ENCODE measurements at regions not wholly inside any gene's neighbourhood (a gene's known extent, or its start where the extent isn't known, plus 50 kb on each side); places are given as distances from the start of the nearest gene placed in this dataset.

DNA sequence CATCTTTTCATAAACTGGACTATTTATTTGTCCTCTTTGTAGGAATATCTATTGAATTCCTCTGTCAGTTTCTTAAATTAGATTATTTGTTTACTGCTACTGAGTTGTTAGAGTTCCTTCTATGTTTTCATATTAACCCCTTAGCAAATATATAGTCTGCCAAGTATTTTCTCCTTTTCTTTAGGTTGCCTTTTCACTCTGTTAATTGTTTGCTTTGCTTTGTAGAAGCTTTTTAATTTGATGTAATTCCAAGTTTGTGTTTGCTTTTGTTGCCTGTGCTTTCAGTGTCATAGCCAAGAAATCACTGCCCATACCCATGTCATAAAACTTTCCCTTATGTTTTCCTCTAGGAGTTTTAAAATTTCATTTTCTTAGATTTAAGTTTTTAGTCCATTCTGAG lies 256.2 kb upstream of the SEMA3A start:
- Histone ChIP-seq H3K27me3 (ENCODE audit: control insufficient read depth, insufficient read depth, low read length) (no peaks in the 10 kb centered on the region), H3K4me3 (ENCODE audit: low read depth, low read length) (no peak overlapping the region), H3K36me3 (ENCODE audit: control insufficient read depth, insufficient read depth, low read length) (no peaks in the 10 kb centered on the region)
- DNase-seq (ENCODE audit: low read depth) (no peak), FAIRE-seq (no peak)
- TF ChIP-seq, protein P1, sequence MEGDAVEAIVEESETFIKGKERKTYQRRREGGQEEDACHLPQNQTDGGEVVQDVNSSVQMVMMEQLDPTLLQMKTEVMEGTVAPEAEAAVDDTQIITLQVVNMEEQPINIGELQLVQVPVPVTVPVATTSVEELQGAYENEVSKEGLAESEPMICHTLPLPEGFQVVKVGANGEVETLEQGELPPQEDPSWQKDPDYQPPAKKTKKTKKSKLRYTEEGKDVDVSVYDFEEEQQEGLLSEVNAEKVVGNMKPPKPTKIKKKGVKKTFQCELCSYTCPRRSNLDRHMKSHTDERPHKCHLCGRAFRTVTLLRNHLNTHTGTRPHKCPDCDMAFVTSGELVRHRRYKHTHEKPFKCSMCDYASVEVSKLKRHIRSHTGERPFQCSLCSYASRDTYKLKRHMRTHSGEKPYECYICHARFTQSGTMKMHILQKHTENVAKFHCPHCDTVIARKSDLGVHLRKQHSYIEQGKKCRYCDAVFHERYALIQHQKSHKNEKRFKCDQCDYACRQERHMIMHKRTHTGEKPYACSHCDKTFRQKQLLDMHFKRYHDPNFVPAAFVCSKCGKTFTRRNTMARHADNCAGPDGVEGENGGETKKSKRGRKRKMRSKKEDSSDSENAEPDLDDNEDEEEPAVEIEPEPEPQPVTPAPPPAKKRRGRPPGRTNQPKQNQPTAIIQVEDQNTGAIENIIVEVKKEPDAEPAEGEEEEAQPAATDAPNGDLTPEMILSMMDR (IDR thresholded peaks at IDR 0.05; ENCODE audit: insufficient read depth, low read length, severe bottlenecking), result no peak

DNA sequence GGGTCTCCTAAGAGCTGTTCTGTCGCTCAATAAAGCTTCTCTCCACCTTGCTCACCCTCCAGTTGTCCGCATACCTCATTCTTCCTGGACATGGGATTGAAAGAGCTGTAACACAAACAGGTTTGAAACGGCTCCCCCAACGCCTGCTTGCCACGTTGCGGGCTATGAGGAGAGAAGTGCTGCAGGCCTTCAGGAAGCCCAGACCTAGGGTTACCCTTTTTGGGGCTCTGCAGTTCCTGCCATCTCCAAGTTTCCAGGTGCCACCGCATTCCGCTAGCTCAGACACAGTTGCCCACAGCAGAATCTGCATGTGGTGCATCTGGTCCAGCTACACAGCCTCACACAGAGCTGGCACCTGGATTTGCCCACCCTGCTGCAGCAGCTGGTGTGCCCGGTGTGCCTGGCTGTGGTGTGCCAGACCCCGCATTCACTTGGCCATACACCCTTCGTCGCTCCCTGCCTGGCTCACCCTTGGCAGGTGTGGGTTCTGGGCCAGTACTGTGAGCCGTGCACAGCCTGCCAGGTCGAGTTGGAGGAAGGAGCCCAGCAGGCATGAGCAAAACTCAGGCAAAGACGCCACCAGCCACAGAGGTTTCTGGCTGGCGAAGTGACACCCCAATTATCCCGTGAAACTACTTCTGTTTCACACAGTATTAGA lies 253.2 kb upstream of the SEMA3A start:
- no peaks in the 10 kb centered on the region for H3K27me3 ChIP-seq (ENCODE audit: control insufficient read depth, insufficient read depth, low read length)
- FAIRE-seq, result no peak
- H3K4me3 ChIP-seq (ENCODE audit: low read depth, low read length), result no peak overlapping the region
- DNase-seq (ENCODE audit: low read depth), result no peak
- TF ChIP-seq, protein P1 (IDR thresholded peaks at IDR 0.05; ENCODE audit: insufficient read depth, low read length, severe bottlenecking), result no peak
- H3K36me3 ChIP-seq (ENCODE audit: control insufficient read depth, insufficient read depth, low read length), result no peaks in the 10 kb centered on the region

DNA sequence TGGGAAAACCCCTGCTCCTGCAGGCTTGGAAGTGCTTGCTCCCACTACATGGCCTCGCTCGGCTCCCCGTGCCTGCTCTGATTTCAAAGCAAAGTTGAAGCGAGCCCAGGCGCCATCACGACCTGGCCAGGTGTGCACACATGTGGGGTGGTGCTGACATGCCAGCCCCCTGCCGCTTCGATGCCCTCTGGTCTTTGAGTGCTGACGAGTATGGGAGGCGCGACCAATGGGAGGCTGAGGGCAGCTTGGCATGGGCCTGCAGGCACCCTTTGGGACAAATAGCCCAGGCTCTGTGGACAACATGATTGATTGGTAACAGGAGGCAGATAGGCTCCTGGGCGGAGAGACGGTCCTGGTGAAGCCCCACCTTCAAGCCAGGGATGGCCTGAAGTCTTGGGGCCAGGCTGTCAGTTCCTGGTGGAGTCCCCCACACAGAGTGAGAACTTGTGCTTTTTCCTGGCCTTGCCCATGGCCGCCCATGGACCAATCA lies 252.4 kb upstream of the SEMA3A start:
- DNase-seq (ENCODE audit: low read depth) (no peak), FAIRE-seq (no peak)
- TF ChIP-seq, protein P1 (IDR thresholded peaks at IDR 0.05; ENCODE audit: insufficient read depth, low read length, severe bottlenecking), result no peak

DNA sequence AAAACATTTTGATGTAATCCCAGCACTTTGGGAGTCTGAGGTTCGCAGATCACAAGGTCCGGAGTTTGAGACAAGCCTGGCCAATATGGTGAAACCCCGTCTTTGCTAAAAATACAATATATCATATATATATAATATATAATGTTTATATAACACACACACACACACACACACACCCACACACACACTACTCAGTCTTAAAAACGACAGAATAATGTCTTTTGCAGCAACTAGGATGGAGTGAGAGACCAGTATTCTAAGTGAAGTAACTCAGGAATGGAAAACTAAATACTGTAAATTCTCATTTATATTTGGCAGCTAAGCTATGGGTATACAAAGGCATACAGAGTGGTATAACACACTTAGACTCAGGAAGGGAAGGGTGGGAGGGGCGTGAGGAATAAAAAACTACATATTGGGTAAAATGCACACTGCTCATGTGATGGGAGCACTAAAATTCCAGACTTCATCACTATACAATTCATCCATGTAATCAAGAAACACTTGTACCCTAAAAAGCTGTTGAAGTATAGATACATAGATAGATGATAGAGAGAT lies 231.2 kb upstream of the SEMA3A start:
- TF ChIP-seq, protein P1 (IDR thresholded peaks at IDR 0.05; ENCODE audit: insufficient read depth, low read length, severe bottlenecking), result no peak
- Histone ChIP-seq H3K27me3 (ENCODE audit: control insufficient read depth, insufficient read depth, low read length) (no peaks in the 10 kb centered on the region), H3K36me3 (ENCODE audit: control insufficient read depth, insufficient read depth, low read length) (no peaks in the 10 kb centered on the region), H3K4me3 (ENCODE audit: low read depth, low read length) (no peak overlapping the region)
- no peak for FAIRE-seq
- no peak for DNase-seq (ENCODE audit: low read depth)

More for the DNA sequence above, 252.4 kb upstream of the SEMA3A start:
- Histone ChIP-seq H3K4me3 (ENCODE audit: low read depth, low read length) (no peak overlapping the region), H3K36me3 (ENCODE audit: control insufficient read depth, insufficient read depth, low read length) (no peaks in the 10 kb centered on the region), H3K27me3 (ENCODE audit: control insufficient read depth, insufficient read depth, low read length) (no peaks in the 10 kb centered on the region)

DNA sequence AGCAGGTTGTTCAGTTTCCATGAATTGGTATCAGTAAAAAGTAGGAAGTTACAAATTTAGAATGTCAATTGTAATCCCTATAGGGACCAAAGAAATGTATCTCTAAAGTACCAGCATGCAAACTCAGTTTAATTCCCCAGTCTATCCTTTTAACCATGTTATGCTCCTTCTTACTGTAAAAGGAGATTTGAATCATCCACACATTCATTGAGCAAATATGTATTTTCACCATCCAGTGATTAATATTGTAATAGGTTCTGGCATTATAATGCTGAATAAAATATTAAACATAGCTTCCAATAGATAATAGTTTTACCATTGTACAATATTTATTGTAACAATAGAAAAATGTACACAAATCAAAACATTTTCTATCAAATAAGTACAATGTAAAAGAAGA lies 228.2 kb upstream of the SEMA3A start:
- H3K27me3 ChIP-seq (ENCODE audit: control insufficient read depth, insufficient read depth, low read length), result no peaks in the 10 kb centered on the region
- no peaks in the 10 kb centered on the region for H3K36me3 ChIP-seq (ENCODE audit: control insufficient read depth, insufficient read depth, low read length)
- DNase-seq (ENCODE audit: low read depth) (peak; percentile 79), FAIRE-seq (no peak)
- no peak overlapping the region for H3K4me3 ChIP-seq (ENCODE audit: low read depth, low read length)
- TF ChIP-seq, protein P1 (IDR thresholded peaks at IDR 0.05; ENCODE audit: insufficient read depth, low read length, severe bottlenecking), result no peak

Data from bronchial epithelial cell (primary cell).